ENCODE measurements at regions not wholly inside any gene's neighbourhood (a gene's known extent, or its start where the extent isn't known, plus 50 kb on each side); places are given as distances from the start of the nearest gene placed in this dataset.
"Not testable (repeated sequence)": the region's sequence is repeated elsewhere in the genome, so short reads cannot be mapped to it uniquely, and the experiment has no call there.

DNA sequence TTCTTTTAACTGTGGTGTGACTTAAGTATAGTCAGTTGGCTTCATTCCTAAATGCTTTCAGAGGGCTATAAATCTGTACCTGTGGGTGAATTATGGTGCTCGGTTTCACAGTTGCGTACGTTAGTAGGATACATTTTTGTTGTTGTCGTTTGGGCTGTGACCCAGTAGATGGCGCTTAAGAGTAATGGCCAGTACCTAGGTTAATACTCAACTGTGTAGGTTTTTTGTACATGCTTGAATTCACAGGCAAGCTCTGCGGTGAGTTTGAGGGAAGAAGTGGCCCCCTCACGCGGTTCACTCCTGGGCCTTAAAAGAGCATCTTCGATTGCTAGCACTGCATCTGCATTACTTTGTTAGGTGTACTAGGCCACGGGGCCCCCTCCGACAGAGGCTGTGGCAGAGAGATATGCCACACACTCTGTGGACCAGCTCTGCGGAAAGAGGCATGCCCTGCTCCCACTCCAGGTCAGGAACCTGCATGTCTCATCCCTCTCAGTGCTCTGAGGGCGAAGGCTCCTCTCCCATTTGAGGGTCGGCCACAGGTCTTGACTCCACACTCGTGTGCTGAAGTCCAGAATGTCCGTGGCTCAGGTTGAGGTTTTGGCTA is 224.6 kb upstream of the TBL1Y start:
- H3K27me3 ChIP-seq; H3K4me3 ChIP-seq; H3K9me3 ChIP-seq; DNase-seq; intact Hi-C loops (cut with DNase I); H3K4me1 ChIP-seq; H3K27ac ChIP-seq; H3K36me3 ChIP-seq (replicated peaks in 1 of 2; ENCODE audit: insufficient read depth in 1 of 2, low read depth in 2 of 2): not testable (repeated sequence)
- WGBS, 2 donors, result no CpG with 5 or more reads among the region's 16 CpGs
- peak; percentile 63 for ATAC-seq

- intact Hi-C loops (cut with DNase I), result not testable (repeated sequence)
Observed at GRCh38 chrY:6701558-6702161, 208.8 kb upstream of the TBL1Y start.

GRCh38 chrY:6721443-6721842 is 189.1 kb upstream of the TBL1Y start:
- intact Hi-C loops (cut with DNase I); H3K4me3 ChIP-seq; ATAC-seq; DNase-seq; H3K36me3 ChIP-seq (replicated peaks in 1 of 2; ENCODE audit: insufficient read depth in 1 of 2, low read depth in 2 of 2); H3K27ac ChIP-seq; H3K27me3 ChIP-seq; H3K4me1 ChIP-seq; H3K9me3 ChIP-seq: not testable (repeated sequence)
- WGBS, 2 donors, result 44 to 56% methylated on average over 2 of the region's 2 CpGs

More at GRCh38 chrY:6701558-6702161, 208.8 kb upstream of the TBL1Y start:
- WGBS, 2 donors, result no CpG with 5 or more reads among the region's 16 CpGs
- H3K27me3 ChIP-seq; DNase-seq; H3K27ac ChIP-seq; H3K4me1 ChIP-seq; H3K9me3 ChIP-seq; H3K4me3 ChIP-seq; H3K36me3 ChIP-seq (replicated peaks in 1 of 2; ENCODE audit: insufficient read depth in 1 of 2, low read depth in 2 of 2): not testable (repeated sequence)
- ATAC-seq, result peak; percentile 74

DNA sequence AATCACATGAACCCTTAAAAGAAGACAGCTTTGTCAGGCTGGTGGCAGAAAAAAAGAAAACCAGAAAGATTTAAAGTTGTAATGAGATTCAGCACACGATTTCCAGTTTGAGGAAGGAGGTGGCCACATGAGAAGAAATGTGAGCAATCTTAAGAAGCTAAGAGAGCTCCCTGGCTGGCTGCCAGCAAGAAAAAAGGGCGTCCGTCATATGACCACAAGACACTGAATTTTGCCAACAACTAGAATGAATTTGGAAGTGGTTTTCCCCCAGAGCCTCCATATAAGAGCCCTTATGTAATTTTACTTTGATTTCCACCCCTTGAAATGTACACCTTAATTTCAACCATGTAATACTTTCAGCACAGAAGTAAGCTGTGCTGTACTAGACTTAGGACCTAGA is 163.3 kb upstream of the TBL1Y start:
- H3K36me3 ChIP-seq (replicated peaks in 1 of 2; ENCODE audit: insufficient read depth in 1 of 2, low read depth in 2 of 2); H3K4me1 ChIP-seq; H3K9me3 ChIP-seq; H3K4me3 ChIP-seq; H3K27me3 ChIP-seq; H3K27ac ChIP-seq; ATAC-seq; intact Hi-C loops (cut with DNase I); DNase-seq: not testable (repeated sequence)
- 32 to 48% methylated on average over 3 of the region's 3 CpGs for WGBS, 2 donors

DNA sequence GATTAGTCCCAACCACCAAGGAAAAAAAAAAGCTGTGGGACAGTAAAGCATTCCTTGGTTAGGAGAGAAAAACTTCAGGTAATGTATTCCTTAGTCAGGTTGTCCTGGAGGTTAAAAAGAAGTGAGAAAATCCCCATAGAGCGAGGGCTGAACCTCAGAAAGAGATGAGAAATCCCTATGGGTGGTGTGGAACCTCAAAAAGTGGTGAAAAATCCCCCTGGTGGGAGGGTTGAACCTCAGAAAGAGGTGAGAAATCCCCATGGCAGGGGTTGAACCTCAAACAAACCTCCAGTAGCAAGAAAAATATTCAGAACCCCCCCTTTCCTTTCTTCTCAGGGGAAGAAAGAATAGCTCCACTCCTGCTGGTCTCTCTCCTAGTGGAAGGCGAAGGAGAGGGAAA is 128.2 kb upstream of the TBL1Y start:
- DNase-seq (no peak), ATAC-seq (no peak)
- TF ChIP-seq POLR2A (IDR thresholded peaks at IDR 0.05) (no peak), CTCF (IDR thresholded peaks at IDR 0.05) (no peak)
- WGBS, 2 donors, result 65 to 76% methylated on average over 2 of the region's 2 CpGs
- H3K4me3 ChIP-seq, result no peak overlapping the region
- H3K36me3 ChIP-seq (replicated peaks in 1 of 2; ENCODE audit: insufficient read depth in 1 of 2, low read depth in 2 of 2), result no peaks in the 10 kb centered on the region
- no peaks in the 10 kb centered on the region for H3K27me3 ChIP-seq
- no peaks in the 10 kb centered on the region for H3K4me1 ChIP-seq
- intact Hi-C loops (cut with DNase I), result no loop called here
- no peaks in the 10 kb centered on the region for H3K9me3 ChIP-seq
- H3K27ac ChIP-seq, result no peak overlapping the region

GRCh38 chrY:6786960-6787359 is 123.5 kb upstream of the TBL1Y start:
- Histone ChIP-seq H3K36me3 (replicated peaks in 1 of 2; ENCODE audit: insufficient read depth in 1 of 2, low read depth in 2 of 2) (no peaks in the 10 kb centered on the region), H3K27ac (no peak overlapping the region), H3K4me3 (no peak overlapping the region), H3K27me3 (no peaks in the 10 kb centered on the region), H3K9me3 (no peaks in the 10 kb centered on the region), H3K4me1 (no peaks in the 10 kb centered on the region)
- TF ChIP-seq CTCF (IDR thresholded peaks at IDR 0.05) (no peak), POLR2A (IDR thresholded peaks at IDR 0.05) (no peak)
- ATAC-seq (no peak), DNase-seq (no peak)
- 65 to 72% methylated on average over 2 of the region's 2 CpGs for WGBS, 2 donors
- intact Hi-C loops (cut with DNase I), result no loop called here

DNA sequence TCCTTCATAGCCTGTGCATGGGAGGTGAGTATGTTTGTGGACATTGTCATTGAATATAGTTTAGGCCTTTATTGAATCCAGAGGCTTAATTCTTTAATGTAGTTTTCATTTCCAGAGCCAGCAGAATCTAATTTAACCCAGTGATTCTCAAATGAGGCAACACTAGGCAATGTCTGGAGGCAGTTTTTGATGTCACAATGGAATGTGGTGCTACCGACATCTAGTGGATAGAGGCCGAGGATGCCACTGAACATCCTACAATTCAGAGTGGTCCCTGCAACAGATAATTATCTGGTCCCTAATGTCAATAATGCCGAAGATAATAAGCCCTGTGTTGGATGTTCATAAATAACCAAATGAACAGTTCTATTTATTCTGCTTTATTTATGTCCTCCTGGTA is 98.9 kb upstream of the TBL1Y start:
- intact Hi-C loops (cut with DNase I), result no loop called here
- Histone ChIP-seq H3K4me3 (no peak overlapping the region), H3K9me3 (no peaks in the 10 kb centered on the region), H3K36me3 (replicated peaks in 1 of 2; ENCODE audit: insufficient read depth in 1 of 2, low read depth in 2 of 2) (no peaks in the 10 kb centered on the region), H3K4me1 (no peaks in the 10 kb centered on the region), H3K27ac (no peak overlapping the region), H3K27me3 (no peaks in the 10 kb centered on the region)
- no peak for ATAC-seq
- no peak for DNase-seq
- TF ChIP-seq CTCF (IDR thresholded peaks at IDR 0.05) (no peak), POLR2A (IDR thresholded peaks at IDR 0.05) (no peak)
- WGBS, 2 donors, result 9 to 15% methylated on average over 3 of the region's 3 CpGs
